COLO829 (cell line): ENCODE measurements at regions not wholly inside any gene's neighbourhood (a gene's known extent, or its start where the extent isn't known, plus 50 kb on each side); places are given as distances from the start of the nearest gene placed in this dataset.
A peak's percentile ranks its signal among the peaks of the same experiment; 100 is the strongest.

Experiments used
- DNase-seq: peaks from one replicate; pipeline ENCODE4 v3.0.0; 2012; ENCODE audit warnings: low spot score

- peak; percentile 36 for DNase-seq
These were observed 743.1 kb downstream of the KCNJ18 start for GRCh38 chr17:22435231-22435974.

DNA sequence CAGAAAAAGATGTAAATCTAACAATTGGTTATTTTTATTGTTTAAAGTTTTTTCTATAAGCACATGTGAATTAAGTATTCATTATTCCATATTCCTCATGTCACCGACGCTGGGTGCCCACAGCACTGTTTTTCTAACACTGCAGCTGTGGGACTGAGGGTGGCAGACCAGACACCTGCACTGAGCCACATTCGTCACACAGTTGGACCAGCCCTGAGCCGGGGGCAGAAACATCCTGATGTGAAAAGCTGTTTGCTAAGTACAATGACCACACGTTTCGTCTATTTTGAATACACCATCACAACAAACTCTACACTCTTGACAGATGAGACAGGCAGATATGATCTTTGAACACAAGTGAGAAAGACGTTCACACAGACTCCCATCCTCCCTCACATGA, 749.5 kb downstream of the KCNJ18 start:
- no peak for DNase-seq

DNA sequence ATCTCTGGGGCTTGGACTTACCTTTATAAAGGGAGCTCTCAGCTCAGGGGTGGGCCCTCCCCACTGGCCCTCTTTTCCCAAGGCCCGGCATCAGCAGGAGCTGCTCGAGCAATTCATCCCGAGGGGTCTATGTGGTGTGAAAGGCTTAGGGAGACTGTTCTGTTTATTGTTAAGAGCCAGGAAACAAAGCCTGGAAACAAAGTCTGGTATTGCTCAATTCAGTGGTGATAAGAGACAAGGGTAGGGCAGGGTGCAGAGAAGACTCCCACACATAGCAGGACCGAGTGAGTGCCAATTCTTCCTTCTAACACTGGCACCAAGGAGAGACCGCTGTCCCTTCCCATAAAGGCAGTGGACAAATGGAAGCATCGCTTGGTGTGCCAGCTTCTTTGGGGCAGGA, 750.7 kb downstream of the KCNJ18 start:
- DNase-seq: no peak

DNA sequence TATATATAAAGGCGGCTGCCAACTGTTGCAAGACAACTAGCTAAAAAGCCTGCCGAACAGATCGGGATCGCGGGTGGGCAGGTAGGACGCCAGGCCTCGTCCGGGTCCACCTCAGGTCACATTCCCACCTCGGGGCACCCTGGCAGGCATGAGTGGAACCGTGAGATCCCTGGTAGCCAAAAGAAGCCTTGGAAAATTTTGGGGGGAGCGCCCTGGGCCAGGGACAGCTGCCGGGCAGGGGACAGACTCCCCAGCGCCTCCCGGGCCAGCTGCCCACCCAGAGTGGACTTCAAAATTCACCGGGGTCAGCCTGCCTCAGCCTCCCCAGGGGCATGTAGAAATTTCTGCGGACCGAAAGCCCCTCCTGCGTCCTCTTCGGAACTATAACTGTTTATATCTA, 760.9 kb downstream of the KCNJ18 start:
- DNase-seq: no peak

DNA sequence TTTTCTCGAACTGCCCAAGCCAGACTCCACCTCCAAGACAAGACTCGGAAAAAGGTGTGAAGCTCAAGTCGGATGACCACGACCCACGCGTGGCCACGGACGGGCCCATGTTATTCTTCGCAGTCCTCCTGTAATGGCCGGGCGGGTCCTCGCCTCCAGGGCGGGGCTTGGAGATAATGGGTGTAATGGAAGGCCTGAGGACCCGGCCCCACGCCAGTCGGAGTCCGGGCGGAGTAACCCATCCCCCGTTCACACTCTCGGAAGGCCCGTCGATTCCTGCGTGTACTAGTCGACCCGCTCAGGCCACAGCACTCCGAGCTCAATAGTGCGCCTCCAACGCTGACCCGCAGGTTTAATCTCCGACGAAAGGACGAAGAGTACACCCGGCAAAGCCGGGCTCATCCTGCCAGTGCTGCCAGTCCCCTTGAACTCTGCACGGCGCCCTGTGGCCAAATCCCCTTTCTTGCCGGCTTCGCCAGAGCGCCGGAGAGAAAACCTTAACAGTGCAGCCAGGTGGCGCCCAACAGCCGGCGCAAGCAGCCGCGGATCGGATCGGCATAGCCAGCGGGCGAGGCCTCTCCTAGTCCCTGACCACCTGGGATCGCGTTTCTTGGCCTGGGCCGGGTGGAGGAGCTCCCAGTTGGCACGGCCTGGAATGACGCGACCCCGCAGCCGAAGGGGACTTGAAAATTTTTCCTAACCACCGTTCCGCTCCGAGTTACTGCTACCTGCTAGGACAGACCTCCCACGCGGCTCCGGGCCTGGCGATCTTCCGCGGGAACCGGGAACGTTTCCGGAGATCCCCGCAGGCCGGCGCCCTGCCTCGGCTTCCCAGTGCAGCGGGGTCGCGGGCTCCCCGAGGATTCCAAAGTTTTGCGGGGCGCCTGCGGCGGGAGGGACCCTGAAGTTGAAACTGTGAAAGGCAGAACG, 762.0 kb downstream of the KCNJ18 start:
- no peak for DNase-seq

- no peak for DNase-seq
These were observed 767.1 kb downstream of the KCNJ18 start for GRCh38 chr17:22459331-22459952.

DNA sequence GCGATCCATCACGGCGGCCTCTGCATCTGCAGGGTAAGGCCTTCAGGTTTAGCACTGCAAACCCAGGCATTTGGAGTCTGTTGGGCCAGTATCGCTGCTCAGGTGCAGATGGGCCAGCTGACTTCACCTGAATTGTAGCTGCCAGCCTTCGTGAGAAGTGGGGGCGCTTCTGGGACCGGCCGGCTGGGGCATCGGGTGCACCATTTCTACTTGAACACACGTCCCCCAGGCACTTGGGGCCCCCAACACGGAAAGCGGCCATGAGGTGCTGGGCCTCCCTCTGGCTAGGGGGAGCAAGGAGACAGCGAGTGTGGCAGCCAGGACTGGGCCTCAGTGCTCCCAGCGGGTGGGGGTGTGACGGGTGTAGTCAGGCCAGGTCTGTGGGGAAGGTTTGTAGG, 767.6 kb downstream of the KCNJ18 start:
- no peak for DNase-seq

DNA sequence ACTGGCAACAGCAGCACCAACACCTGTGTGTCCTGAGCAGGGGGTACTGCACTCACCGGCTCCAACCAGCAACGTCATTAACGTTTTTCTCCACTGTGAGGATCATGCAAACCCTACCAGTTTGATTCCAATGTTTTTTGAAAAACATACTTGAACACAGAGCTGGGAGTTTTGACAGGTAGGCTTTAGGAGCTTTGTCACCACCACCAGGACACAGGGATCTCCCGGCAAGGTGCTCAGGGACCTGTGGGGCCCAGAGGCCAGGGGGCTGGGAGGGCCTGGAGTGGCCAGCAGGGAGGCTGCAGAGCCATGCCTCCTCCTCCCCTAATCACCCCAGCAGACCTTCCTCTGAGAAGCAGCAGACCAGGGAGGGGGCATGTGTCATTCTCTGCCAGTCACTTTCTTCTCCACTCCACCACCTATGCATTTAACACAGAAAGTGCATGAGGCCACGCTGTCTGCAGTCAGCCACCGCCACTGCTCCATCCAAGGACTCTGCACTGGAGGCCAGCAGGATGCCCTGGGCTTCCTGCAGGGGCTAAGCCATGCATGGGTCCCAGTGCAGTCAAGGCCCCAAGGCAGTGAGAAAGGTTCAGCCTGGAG, 768.2 kb downstream of the KCNJ18 start:
- no peak for DNase-seq

- no peak for DNase-seq
These were observed 769.3 kb downstream of the KCNJ18 start for GRCh38 chr17:22461460-22462145.

- no peak for DNase-seq
These were observed 770.1 kb downstream of the KCNJ18 start for GRCh38 chr17:22462461-22462860.

GRCh38 chr17:22463110-22463850, 771.0 kb downstream of the KCNJ18 start:
- no peak for DNase-seq

DNA sequence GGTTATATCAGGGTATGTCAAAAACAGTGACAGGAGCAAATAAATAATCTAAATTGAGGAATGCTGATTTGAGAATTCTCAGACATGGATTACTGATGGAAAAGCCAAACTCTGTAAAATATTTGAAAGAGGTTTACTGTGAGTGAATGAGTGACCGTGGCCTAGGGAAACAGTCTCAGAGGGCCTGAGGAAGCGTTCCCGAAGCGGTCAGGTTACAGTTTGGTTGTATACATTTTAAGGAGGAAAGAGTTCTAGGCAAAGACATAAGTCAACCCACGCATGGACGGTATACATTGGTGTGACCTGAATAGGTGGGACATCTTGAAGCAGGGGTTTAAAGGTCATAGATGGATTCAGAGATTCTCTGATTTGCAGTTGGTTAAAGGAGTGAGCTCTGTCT, 771.7 kb downstream of the KCNJ18 start:
- DNase-seq: no peak

DNA sequence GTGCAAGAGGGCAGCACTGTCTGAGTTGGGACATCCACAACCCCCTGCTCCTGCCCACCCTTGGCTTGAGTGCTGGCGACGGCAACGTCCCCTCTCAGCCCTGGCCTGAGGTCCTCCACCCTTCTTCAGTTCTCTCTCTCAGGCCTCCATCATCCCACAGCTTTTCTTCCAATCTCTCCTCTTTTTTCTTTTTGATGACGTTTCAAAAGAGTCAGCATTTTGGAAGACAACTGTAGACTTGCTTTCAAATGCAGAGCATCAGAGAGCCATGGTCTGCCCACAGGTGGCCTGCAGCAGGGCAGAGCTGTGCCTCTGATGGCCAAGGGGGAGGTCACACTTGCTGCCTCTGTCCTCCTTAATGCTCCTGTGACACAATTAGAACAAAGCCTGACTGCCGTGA, 775.4 kb downstream of the KCNJ18 start:
- no peak for DNase-seq

DNA sequence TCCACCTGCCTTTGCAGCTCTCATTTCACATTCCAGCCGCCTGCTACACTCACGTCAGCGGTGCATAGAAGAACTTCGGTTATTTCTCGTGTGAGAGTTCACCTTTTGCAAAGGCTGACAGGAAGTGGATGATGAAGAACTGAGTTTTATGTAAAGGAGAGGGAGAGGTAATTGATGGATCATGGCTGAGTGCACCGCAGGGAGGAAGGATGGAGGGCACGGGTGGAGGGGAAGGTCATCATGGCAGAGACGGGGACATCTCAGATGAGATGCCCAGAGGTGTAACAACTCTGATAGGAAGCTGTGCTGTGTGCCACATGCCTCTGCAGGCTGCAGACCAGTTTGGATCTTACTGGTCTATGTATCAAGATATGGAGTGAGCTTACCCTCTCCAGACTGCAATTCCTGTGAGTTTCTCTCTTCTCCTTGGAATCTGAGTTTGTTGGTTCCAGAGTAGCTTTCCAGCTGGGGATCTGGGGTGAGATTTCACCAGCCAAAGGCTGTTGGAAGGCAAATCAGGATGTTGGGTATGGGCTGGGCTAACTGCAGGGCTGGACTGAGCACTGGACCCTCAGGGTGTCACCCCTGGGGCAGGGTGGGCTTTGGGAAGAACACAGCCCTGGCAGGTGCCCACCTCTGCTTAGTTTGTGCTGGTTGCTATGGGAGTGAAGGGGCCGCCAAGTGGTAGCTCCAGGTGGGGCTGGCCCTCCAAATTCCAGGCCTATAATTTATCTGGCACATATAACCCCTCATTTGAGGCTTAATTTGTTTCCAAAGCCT, 777.0 kb downstream of the KCNJ18 start:
- no peak for DNase-seq

- no peak for DNase-seq
These were observed 777.6 kb downstream of the KCNJ18 start for GRCh38 chr17:22469941-22470340.

DNA sequence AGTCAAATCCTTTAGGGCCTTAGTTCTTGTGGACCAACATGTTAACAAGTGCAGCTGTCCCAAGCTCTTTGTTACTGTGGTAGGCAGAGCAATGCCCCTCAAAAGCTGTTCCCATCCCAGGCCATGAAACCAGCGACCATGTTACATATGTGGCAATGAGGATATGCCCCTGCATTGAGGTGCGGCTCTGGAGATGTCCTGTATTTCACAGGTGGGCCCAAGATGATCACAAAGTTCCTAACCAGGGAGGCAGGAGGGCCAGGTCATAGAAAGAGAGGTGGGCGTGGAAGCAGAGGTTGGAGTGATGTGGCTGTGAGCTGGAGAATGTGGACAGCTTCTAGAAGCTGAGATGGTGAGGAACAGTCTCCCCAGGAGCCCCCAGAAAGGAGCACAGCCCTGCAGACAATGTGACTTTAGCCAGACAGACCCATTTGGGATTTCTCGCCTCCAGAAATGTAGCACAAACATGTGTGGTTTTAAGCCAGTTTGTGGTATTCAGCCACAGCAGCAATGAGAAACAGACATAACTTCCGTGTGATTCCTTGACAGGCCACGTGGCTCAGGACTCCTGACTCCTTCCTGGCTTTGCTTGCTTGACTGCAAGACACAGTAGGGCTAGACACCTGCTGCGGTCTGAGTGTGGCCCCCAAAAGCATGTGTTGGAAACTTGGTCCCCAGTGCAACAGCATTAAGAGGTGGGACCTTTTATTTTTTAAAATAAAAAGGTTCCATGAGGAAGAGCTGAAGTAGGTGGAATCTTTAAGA, 778.3 kb downstream of the KCNJ18 start:
- DNase-seq: no peak

GRCh38 chr17:22484826-22485225, 792.5 kb downstream of the KCNJ18 start:
- DNase-seq: no peak

DNA sequence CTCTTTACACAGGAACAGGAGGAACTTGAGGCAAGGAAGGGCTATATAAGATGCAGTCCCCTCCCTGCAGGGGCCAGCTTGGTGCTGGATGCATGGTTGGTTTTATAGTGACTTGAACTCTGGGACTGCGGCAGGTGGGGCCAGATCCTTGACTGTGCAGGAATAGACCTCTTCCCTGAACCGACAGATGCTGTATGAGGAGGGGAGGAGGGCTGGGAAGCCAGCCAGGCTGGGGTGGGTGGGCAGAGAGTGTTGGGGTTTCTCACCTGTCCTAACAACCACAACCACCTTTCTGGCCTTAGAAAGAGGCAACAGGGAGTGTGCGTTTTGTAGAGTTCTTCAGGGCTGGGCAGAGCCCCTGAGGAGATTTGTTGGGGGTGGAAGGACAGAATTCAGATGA, 798.1 kb downstream of the KCNJ18 start:
- DNase-seq: no peak

- no peak for DNase-seq
These were observed 800.0 kb downstream of the KCNJ18 start for GRCh38 chr17:22492331-22492730.

DNA sequence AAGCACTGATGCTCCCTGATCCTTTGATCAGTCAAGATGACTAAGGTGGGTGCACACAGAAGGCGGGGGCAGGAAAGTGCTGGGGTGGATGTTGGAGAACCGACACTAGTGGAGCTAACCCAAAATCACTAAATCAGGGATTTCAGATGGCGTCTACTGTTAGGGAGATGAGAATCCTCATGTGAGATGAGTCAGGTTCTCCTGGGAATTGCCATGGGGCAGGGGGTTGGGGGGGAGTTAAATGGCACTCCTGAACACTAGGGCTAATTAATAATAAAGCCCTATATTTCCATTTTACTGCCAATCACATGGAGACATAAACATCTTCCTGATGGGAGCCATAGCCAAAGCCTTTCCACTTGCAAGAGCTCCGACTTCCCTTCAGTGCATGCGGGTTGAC, 804.1 kb downstream of the KCNJ18 start:
- no peak for DNase-seq
